Activated naive CD8-positive, alpha-beta T cell treated with anti-CD3 and anti-CD28 coated beads, Interleukin-2, amount 50 U/mL, for 24 hours (primary cell): ENCODE measurements at regions not wholly inside any gene's neighbourhood (a gene's known extent, or its start where the extent isn't known, plus 50 kb on each side); places are given as distances from the start of the nearest gene placed in this dataset.
A peak's percentile ranks its signal among the peaks of the same experiment; 100 is the strongest.

Experiments
- ATAC-seq: fragments of 150-1000 bp; cut with Tn5 transposase; one replicate; pipeline ENCODE4 v1.10.0; 2021
- DNase-seq: peaks from one replicate; pipeline ENCODE4 v3.0.0; 2021
- H3K27ac Mint-ChIP-seq: one replicate; pipeline ENCODE4 v1.8.0; 2021; ENCODE audit warnings: mild to moderate bottlenecking, mixed read lengths
- H3K27me3 Mint-ChIP-seq: one replicate; pipeline ENCODE4 v1.8.0; 2021; ENCODE audit warnings: mixed read lengths
- H3K36me3 Mint-ChIP-seq: one replicate; pipeline ENCODE4 v1.8.0; 2021; ENCODE audit warnings: low read depth, mixed read lengths
- H3K4me1 Mint-ChIP-seq: one replicate; pipeline ENCODE4 v1.8.0; 2021; ENCODE audit warnings: mixed read lengths
- H3K4me3 Mint-ChIP-seq: one replicate; pipeline ENCODE4 v1.8.0; 2021; ENCODE audit warnings: mild to moderate bottlenecking, moderate library complexity, mixed read lengths
- H3K9me3 Mint-ChIP-seq: one replicate; pipeline ENCODE4 v1.8.0; 2021; ENCODE audit warnings: mixed read lengths

GRCh38 chr14:22477569-22478194 lies 111.3 kb downstream of the DAD1 start:
- Mint-ChIP-seq H3K4me3 (peak overlapping the region; percentile 49), H3K36me3 (peaks cover 6% of the 10 kb centered on the region), H3K27ac (peak overlapping the region; percentile 75), H3K9me3 (no peaks in the 10 kb centered on the region), H3K27me3 (no peaks in the 10 kb centered on the region), H3K4me1 (peaks cover 45% of the 10 kb centered on the region)
- DNase-seq (no peak), ATAC-seq (no peak)

- Mint-ChIP-seq H3K4me1 (peaks cover 49% of the 10 kb centered on the region), H3K36me3 (peaks cover 6% of the 10 kb centered on the region), H3K27me3 (no peaks in the 10 kb centered on the region), H3K9me3 (no peaks in the 10 kb centered on the region), H3K27ac (peak overlapping the region; percentile 65), H3K4me3 (peak overlapping the region; percentile 26)
- DNase-seq (no peak), ATAC-seq (no peak)
These were observed 112.1 kb downstream of the DAD1 start for GRCh38 chr14:22476887-22477286.

- Mint-ChIP-seq H3K36me3 (peaks cover 2% of the 10 kb centered on the region), H3K9me3 (no peaks in the 10 kb centered on the region), H3K4me3 (peak overlapping the region; percentile 52), H3K27me3 (no peaks in the 10 kb centered on the region), H3K4me1 (peaks cover 47% of the 10 kb centered on the region), H3K27ac (peak overlapping the region; percentile 81)
- DNase-seq (no peak), ATAC-seq (no peak)
These were observed 112.8 kb downstream of the DAD1 start for GRCh38 chr14:22476005-22476751.

GRCh38 chr14:22475381-22475780 lies 113.6 kb downstream of the DAD1 start:
- no peak for ATAC-seq
- no peak overlapping the region for H3K27ac Mint-ChIP-seq
- H3K9me3 Mint-ChIP-seq, result no peaks in the 10 kb centered on the region
- no peaks in the 10 kb centered on the region for H3K27me3 Mint-ChIP-seq
- DNase-seq, result no peak
- H3K4me3 Mint-ChIP-seq, result peak overlapping the region; percentile 61
- peaks cover 46% of the 10 kb centered on the region for H3K4me1 Mint-ChIP-seq
- H3K36me3 Mint-ChIP-seq, result no peaks in the 10 kb centered on the region

GRCh38 chr14:22474730-22475351 lies 114.2 kb downstream of the DAD1 start:
- Mint-ChIP-seq H3K4me1 (peaks cover 43% of the 10 kb centered on the region), H3K4me3 (peak overlapping the region; percentile 61), H3K9me3 (no peaks in the 10 kb centered on the region), H3K27me3 (no peaks in the 10 kb centered on the region), H3K27ac (no peak overlapping the region), H3K36me3 (no peaks in the 10 kb centered on the region)
- no peak for ATAC-seq
- no peak for DNase-seq

GRCh38 chr14:22472935-22473854 lies 115.8 kb downstream of the DAD1 start:
- Mint-ChIP-seq H3K9me3 (no peaks in the 10 kb centered on the region), H3K4me3 (no peak overlapping the region), H3K36me3 (no peaks in the 10 kb centered on the region), H3K4me1 (peaks cover 49% of the 10 kb centered on the region), H3K27ac (no peak overlapping the region), H3K27me3 (no peaks in the 10 kb centered on the region)
- ATAC-seq (no peak), DNase-seq (no peak)

GRCh38 chr14:22472466-22472865 lies 116.6 kb downstream of the DAD1 start:
- no peak overlapping the region for H3K4me3 Mint-ChIP-seq
- no peaks in the 10 kb centered on the region for H3K27me3 Mint-ChIP-seq
- ATAC-seq, result no peak
- H3K27ac Mint-ChIP-seq, result no peak overlapping the region
- H3K36me3 Mint-ChIP-seq, result no peaks in the 10 kb centered on the region
- H3K9me3 Mint-ChIP-seq, result no peaks in the 10 kb centered on the region
- no peak for DNase-seq
- H3K4me1 Mint-ChIP-seq, result peaks cover 43% of the 10 kb centered on the region

- peaks cover 39% of the 10 kb centered on the region for H3K4me1 Mint-ChIP-seq
- H3K4me3 Mint-ChIP-seq, result no peak overlapping the region
- no peaks in the 10 kb centered on the region for H3K27me3 Mint-ChIP-seq
- no peaks in the 10 kb centered on the region for H3K9me3 Mint-ChIP-seq
- no peak for ATAC-seq
- H3K36me3 Mint-ChIP-seq, result no peaks in the 10 kb centered on the region
- no peak overlapping the region for H3K27ac Mint-ChIP-seq
- no peak for DNase-seq
These were observed 117.4 kb downstream of the DAD1 start for GRCh38 chr14:22471545-22472121.

GRCh38 chr14:22469538-22470303 lies 119.3 kb downstream of the DAD1 start:
- Mint-ChIP-seq H3K9me3 (no peaks in the 10 kb centered on the region), H3K4me1 (peaks cover 37% of the 10 kb centered on the region), H3K27me3 (no peaks in the 10 kb centered on the region), H3K4me3 (no peak overlapping the region), H3K36me3 (no peaks in the 10 kb centered on the region), H3K27ac (peak overlapping the region; percentile 39)
- ATAC-seq, result no peak
- no peak for DNase-seq

GRCh38 chr14:22468830-22469229 lies 120.2 kb downstream of the DAD1 start:
- Mint-ChIP-seq H3K36me3 (no peaks in the 10 kb centered on the region), H3K27me3 (no peaks in the 10 kb centered on the region), H3K4me1 (peaks cover 38% of the 10 kb centered on the region), H3K27ac (no peak overlapping the region), H3K9me3 (no peaks in the 10 kb centered on the region), H3K4me3 (no peak overlapping the region)
- DNase-seq (no peak), ATAC-seq (no peak)

GRCh38 chr14:22466491-22466890 lies 122.5 kb downstream of the DAD1 start:
- H3K9me3 Mint-ChIP-seq, result no peaks in the 10 kb centered on the region
- DNase-seq, result no peak

GRCh38 chr14:22465201-22465840 lies 123.7 kb downstream of the DAD1 start:
- H3K9me3 Mint-ChIP-seq, result no peaks in the 10 kb centered on the region
- no peaks in the 10 kb centered on the region for H3K36me3 Mint-ChIP-seq
- ATAC-seq, result no peak
- no peak overlapping the region for H3K4me3 Mint-ChIP-seq
- no peaks in the 10 kb centered on the region for H3K27me3 Mint-ChIP-seq
- no peak for DNase-seq
- H3K4me1 Mint-ChIP-seq, result peaks cover 24% of the 10 kb centered on the region
- peak overlapping the region; percentile 14 for H3K27ac Mint-ChIP-seq

More at GRCh38 chr14:22466491-22466890, 122.5 kb downstream of the DAD1 start:
- Mint-ChIP-seq H3K27ac (no peak overlapping the region), H3K27me3 (no peaks in the 10 kb centered on the region), H3K4me3 (no peak overlapping the region), H3K4me1 (peaks cover 25% of the 10 kb centered on the region), H3K36me3 (no peaks in the 10 kb centered on the region)
- no peak for ATAC-seq

GRCh38 chr14:22464422-22465142 lies 124.4 kb downstream of the DAD1 start:
- Mint-ChIP-seq H3K27ac (no peak overlapping the region), H3K9me3 (no peaks in the 10 kb centered on the region), H3K4me1 (peaks cover 24% of the 10 kb centered on the region), H3K27me3 (no peaks in the 10 kb centered on the region), H3K4me3 (no peak overlapping the region), H3K36me3 (no peaks in the 10 kb centered on the region)
- DNase-seq (no peak), ATAC-seq (no peak)
